HG02571 (cell line): ENCODE measurements at regions not wholly inside any gene's neighbourhood (a gene's known extent, or its start where the extent isn't known, plus 50 kb on each side); places are given as distances from the start of the nearest gene placed in this dataset.
A peak's percentile ranks its signal among the peaks of the same experiment; 100 is the strongest.
"Not testable (repeated sequence)": the region's sequence is repeated elsewhere in the genome, so short reads cannot be mapped to it uniquely, and the experiment has no call there.

Experiments used
- ATAC-seq: cut with Tn5 transposase; IDR thresholded peaks from one replicate; pipeline ENCODE4 v1.9.1; 2021; ENCODE audit warnings: mild to moderate bottlenecking, moderate library complexity; ENCODE audit not compliant: unreplicated experiment

DNA sequence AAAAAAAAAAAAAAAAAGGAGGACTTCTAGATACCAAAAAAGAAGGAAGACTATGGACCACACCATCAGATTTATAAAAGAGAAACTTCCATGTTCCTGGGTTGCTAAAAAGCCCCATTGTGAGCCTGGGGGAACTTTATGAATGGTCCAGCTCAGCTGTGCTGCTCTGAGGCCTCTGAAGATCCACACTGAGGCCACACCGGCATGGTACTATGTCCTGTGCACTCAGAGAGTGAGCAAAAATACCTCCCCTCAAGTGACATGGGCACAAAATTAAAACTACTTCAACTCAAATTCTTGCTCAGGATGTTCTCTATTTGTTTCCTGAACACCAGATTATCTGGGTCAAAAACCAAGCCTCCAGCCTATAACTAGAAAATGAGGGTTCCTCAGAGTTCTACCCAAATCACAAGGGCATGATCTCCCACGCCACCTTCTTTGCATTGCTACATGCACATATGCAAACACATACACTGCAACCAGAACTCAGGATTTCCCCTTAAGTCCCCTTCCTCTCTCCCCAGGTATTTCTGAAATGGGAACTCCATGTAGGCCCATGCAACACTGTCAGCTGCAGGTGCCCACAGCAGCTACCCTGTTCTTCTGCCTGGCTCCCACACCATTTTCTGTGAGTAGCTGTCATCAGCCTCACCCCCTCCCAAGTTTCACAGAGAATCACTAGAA lies 94.4 kb downstream of the SH3GLB1 start:
- ATAC-seq: peak; percentile 80

DNA sequence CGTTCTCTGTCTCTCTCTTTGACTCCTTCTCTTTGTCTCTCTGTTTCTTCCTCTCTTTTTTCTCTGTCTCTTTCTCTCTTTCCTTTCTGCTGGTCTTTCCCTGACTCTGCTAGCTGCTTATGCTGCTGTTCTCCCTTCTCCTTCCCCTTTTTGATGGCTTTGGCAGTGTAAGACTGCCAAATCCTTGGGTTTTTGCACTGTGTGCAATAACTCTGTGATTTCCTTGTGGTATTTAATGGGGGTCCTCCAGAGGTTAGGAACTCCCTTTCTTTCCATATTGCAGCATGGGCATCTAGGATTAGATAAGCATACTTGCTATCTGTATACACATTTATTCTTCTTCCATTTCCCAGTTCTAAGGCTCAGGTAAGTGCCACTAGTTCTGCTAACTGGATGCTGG lies 99.3 kb downstream of the SH3GLB1 start:
- ATAC-seq: not testable (repeated sequence)

DNA sequence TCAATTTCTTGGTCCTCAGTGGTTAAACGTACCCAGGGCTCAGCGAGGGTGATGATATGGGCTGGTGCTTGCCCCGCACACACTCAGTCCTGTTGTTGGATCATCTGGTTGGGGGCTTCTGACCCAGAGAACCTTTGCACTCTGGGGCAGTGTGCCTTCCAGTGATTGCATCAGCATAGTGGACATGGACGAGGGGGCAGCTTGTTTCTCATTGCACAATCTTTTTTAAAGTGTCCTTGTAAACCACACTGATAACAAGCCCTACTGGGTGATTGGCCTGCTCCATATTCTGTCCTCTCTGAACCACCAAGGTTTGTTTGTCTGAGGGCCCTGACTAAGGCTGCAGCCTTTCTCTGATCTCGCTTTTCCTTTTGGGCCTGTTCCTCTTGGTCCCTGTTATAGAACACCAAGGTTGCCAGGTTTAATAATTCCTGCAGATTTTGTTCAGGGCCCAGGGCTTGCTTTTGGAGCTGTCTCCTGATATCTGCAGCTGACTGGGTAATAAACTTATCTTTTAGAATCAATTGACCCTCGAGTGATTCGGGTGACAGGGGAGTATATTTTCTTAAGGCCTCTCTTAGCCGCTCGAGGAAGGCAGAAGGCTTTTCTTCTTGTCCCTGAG lies 101.6 kb downstream of the SH3GLB1 start:
- ATAC-seq: not testable (repeated sequence)

GRCh38 chr1:86811142-86811924 lies 102.6 kb downstream of the SELENOF start:
- no peak for ATAC-seq

DNA sequence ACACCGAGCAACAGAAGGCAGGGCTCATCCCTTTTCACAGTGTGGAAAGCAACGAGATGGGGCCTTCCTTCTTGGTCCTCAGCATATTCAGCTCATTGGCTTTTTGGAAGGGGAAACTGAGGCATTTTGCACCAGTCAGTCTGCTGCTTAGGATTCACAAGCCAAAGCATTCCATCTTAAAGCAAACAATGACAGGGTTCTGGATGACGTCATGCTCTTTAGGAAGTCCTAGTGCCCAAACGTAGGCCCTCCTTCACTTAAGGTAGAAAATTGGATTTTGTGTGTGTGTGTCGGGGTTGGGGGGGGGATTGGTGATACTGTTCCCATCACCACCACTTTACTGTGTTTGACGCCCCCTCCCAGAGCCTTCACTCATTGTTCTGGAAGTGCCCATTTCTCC lies 101.6 kb downstream of the SELENOF start:
- no peak for ATAC-seq
